CD4-positive, alpha-beta T cell (primary cell): ENCODE measurements at regions not wholly inside any gene's neighbourhood (a gene's known extent, or its start where the extent isn't known, plus 50 kb on each side); places are given as distances from the start of the nearest gene placed in this dataset.
"Not testable (repeated sequence)": the region's sequence is repeated elsewhere in the genome, so short reads cannot be mapped to it uniquely, and the experiment has no call there.

Experiments used
- ATAC-seq: fragments of 200-7000 bp; cut with Tn5 transposase; one replicate; pipeline ENCODE4 v1.10.0; 2022; ENCODE audit warnings: mild to moderate bottlenecking; ENCODE audit not compliant: poor library complexity
- CTCF ChIA-PET: fragments of 350-600 bp; sonication (Branson Sonifier 250); formaldehyde crosslinking; loops from one replicate; lab custom pipeline; 2021; ENCODE audit warnings: antibody characterized with exemption, inconsistent platforms; lab: Charles Lee
- POLR2A ChIA-PET: fragments of 350-600 bp; sonication (Branson Sonifier 250); formaldehyde crosslinking; loops from one replicate; lab custom pipeline; 2021; ENCODE audit warnings: antibody characterized with exemption, inconsistent platforms; lab: Charles Lee
- DNase-seq, 14 experiments: peaks; one replicate each; pipeline ENCODE4 v3.0.0-alpha.2; 2013 to 2020; ENCODE audit warnings: mixed read lengths in 2 of 14
- H3K27ac ChIP-seq, 2 donors: one replicate each; pipeline versions ENCODE4 v1.5.1 to v1.7.0; 2013; ENCODE audit warnings: low read length in 2 of 2, low read depth in 1 of 2, mild to moderate bottlenecking in 1 of 2
- H3K27me3 ChIP-seq, 2 experiments: 1 replicate in 1 of 2; 2 replicates in 1 of 2; pipeline versions ENCODE4 v1.6.1 to v1.7.0; 2013; ENCODE audit warnings: low read length in 2 of 2, control low read depth in 1 of 2, mild to moderate bottlenecking in 1 of 2, moderate library complexity in 1 of 2; ENCODE audit not compliant: insufficient read depth in 2 of 2, control insufficient read depth in 1 of 2
- H3K36me3 ChIP-seq: one replicate; pipeline ENCODE4 v1.6.1; 2013; ENCODE audit warnings: low read length, control low read depth; ENCODE audit not compliant: insufficient read depth
- H3K4me1 ChIP-seq: one replicate; pipeline ENCODE4 v1.6.1; 2013; ENCODE audit warnings: low read length, control low read depth; ENCODE audit not compliant: insufficient read depth
- H3K4me3 ChIP-seq: one replicate; pipeline ENCODE4 v1.5.1; 2013; ENCODE audit warnings: mild to moderate bottlenecking, low read length, moderate library complexity
- H3K9me3 ChIP-seq, 2 experiments: 1 replicate in 1 of 2; 2 replicates in 1 of 2; pipeline versions ENCODE4 v1.6.1 to v1.7.0; 2013; ENCODE audit warnings: low read length in 2 of 2, mild to moderate bottlenecking in 2 of 2, control low read depth in 1 of 2, moderate library complexity in 1 of 2; ENCODE audit not compliant: control insufficient read depth in 1 of 2, insufficient read depth in 1 of 2
- H3K27ac Mint-ChIP-seq: one replicate; pipeline ENCODE4 v1.8.0; 2020; ENCODE audit warnings: mixed read lengths
- H3K27me3 Mint-ChIP-seq: one replicate; pipeline ENCODE4 v1.8.0; 2021; ENCODE audit warnings: mixed read lengths
- H3K36me3 Mint-ChIP-seq: one replicate; pipeline ENCODE4 v1.8.0; 2021; ENCODE audit warnings: low read depth, mixed read lengths
- H3K4me1 Mint-ChIP-seq: one replicate; pipeline ENCODE4 v1.8.0; 2021; ENCODE audit warnings: low read depth, mixed read lengths
- H3K4me3 Mint-ChIP-seq: one replicate; pipeline ENCODE4 v1.8.0; 2020; ENCODE audit warnings: mild to moderate bottlenecking, mixed read lengths
- H3K9me3 Mint-ChIP-seq: one replicate; pipeline ENCODE4 v1.8.0; 2020; ENCODE audit warnings: mixed read lengths
- intact Hi-C, 2 experiments: fragments of 100-400 bp; cut with DNase I in 1 of 2; cut with micrococcal nuclease in 1 of 2; formaldehyde crosslinking; loops; one replicate each; pipeline versions ENCODE4 v1.15.1 to v1.9.0; 2023 to 2025; cut with DNase I, micrococcal nuclease
- TF ChIP-seq, protein P1 (sequence below): fragments of 200-600 bp; IDR thresholded peaks from one replicate; pipeline ENCODE4 v1.8.0; 2022; ENCODE audit warnings: antibody characterized with exemption, mild to moderate bottlenecking

GRCh38 chr6:2599817-2600216, 150.9 kb downstream of the MYLK4 start:
- ChIA-PET CTCF (no interaction called here), POLR2A (no interaction called here)
- H3K27ac Mint-ChIP-seq, result no peak overlapping the region
- peaks cover 9% of the 10 kb centered on the region for H3K27me3 Mint-ChIP-seq
- H3K4me1 Mint-ChIP-seq, result no peaks in the 10 kb centered on the region
- H3K36me3 Mint-ChIP-seq, result no peaks in the 10 kb centered on the region
- Histone ChIP-seq H3K9me3 (peaks cover 0 to 11% of the 10 kb centered on the region in 2 experiments), H3K27me3 (peaks cover 0 to 5% of the 10 kb centered on the region in 2 experiments), H3K27ac (no peak overlapping the region), H3K4me1 (no peaks in the 10 kb centered on the region), H3K4me3 (no peak overlapping the region), H3K36me3 (no peaks in the 10 kb centered on the region)
- intact Hi-C loops, result no loop called here
- TF ChIP-seq, protein P1, sequence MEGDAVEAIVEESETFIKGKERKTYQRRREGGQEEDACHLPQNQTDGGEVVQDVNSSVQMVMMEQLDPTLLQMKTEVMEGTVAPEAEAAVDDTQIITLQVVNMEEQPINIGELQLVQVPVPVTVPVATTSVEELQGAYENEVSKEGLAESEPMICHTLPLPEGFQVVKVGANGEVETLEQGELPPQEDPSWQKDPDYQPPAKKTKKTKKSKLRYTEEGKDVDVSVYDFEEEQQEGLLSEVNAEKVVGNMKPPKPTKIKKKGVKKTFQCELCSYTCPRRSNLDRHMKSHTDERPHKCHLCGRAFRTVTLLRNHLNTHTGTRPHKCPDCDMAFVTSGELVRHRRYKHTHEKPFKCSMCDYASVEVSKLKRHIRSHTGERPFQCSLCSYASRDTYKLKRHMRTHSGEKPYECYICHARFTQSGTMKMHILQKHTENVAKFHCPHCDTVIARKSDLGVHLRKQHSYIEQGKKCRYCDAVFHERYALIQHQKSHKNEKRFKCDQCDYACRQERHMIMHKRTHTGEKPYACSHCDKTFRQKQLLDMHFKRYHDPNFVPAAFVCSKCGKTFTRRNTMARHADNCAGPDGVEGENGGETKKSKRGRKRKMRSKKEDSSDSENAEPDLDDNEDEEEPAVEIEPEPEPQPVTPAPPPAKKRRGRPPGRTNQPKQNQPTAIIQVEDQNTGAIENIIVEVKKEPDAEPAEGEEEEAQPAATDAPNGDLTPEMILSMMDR, result no peak
- ATAC-seq (no peak), DNase-seq (no peak)
- H3K9me3 Mint-ChIP-seq, result no peaks in the 10 kb centered on the region
- no peak overlapping the region for H3K4me3 Mint-ChIP-seq

DNA sequence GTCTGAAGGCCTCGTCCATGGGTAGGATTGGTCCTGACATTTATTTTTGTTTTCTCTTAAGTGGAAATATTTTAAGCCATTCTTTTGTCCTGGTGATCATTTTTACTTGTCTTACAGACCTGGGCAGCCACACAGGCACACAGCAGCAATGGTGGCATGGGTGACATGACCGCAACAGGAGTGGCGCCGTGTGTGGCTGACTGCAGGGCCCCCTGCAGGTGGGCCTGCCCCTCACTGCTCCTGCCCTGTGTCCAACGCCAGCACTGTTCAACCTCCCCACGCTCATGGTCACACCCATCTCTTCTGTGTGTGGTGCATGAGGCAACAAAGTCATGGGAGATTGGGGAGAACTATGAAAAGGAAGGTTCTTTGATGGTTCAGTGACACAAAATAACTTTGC, 151.9 kb downstream of the MYLK4 start:
- ChIA-PET CTCF (no interaction called here), POLR2A (no interaction called here)
- Histone ChIP-seq H3K4me1 (no peaks in the 10 kb centered on the region), H3K27me3 (peaks cover 0 to 5% of the 10 kb centered on the region in 2 experiments), H3K36me3 (no peaks in the 10 kb centered on the region), H3K9me3 (peaks cover 0 to 11% of the 10 kb centered on the region in 2 experiments), H3K4me3 (no peak overlapping the region), H3K27ac (no peak overlapping the region)
- TF ChIP-seq, protein P1, result no peak
- Mint-ChIP-seq H3K9me3 (no peaks in the 10 kb centered on the region), H3K27me3 (peaks cover 9% of the 10 kb centered on the region), H3K4me1 (no peaks in the 10 kb centered on the region), H3K4me3 (no peak overlapping the region), H3K36me3 (no peaks in the 10 kb centered on the region), H3K27ac (no peak overlapping the region)
- ATAC-seq (no peak), DNase-seq (no peak)
- intact Hi-C loops, result no loop called here

DNA sequence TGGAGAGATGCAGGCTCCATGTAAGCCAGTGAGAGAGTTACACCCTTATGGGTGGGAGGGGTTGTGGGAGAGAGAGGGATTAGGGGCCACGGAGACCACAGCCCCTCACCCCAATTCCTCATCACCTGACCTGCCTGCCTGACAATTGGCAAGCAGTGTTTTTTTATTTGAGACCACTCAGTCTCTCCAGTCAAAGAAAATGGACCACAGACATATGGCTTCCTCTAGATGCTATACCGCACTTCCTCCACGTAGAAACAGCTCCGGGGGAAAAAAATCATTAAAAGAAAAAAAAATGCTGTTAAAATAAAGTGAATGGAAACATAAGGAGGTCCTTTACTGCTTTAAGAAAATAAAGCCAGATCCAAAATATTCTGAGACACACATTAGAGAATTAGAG, 152.7 kb downstream of the MYLK4 start:
- no peaks in the 10 kb centered on the region for H3K36me3 Mint-ChIP-seq
- H3K9me3 Mint-ChIP-seq, result no peaks in the 10 kb centered on the region
- CTCF ChIA-PET, result no interaction called here
- H3K27ac ChIP-seq, result no peak overlapping the region
- DNase-seq (no peak), ATAC-seq (no peak)
- H3K27ac Mint-ChIP-seq, result no peak overlapping the region
- no peaks in the 10 kb centered on the region for H3K4me1 Mint-ChIP-seq
- POLR2A ChIA-PET, result no interaction called here
- H3K4me3 ChIP-seq, result no peak overlapping the region
- H3K36me3 ChIP-seq, result no peaks in the 10 kb centered on the region
- H3K4me3 Mint-ChIP-seq, result no peak overlapping the region
- intact Hi-C loops, result no loop called here
- TF ChIP-seq, protein P1, result no peak
- peaks cover 0 to 11% of the 10 kb centered on the region in 2 experiments for H3K9me3 ChIP-seq
- H3K27me3 ChIP-seq, result peaks cover 0 to 5% of the 10 kb centered on the region in 2 experiments
- no peaks in the 10 kb centered on the region for H3K4me1 ChIP-seq
- H3K27me3 Mint-ChIP-seq, result peaks cover 11% of the 10 kb centered on the region

GRCh38 chr6:2597457-2597856, 153.3 kb downstream of the MYLK4 start:
- intact Hi-C loops, H3K27ac Mint-ChIP-seq, H3K4me1 ChIP-seq, H3K4me1 Mint-ChIP-seq, H3K9me3 Mint-ChIP-seq, H3K4me3 ChIP-seq, CTCF ChIA-PET, H3K36me3 ChIP-seq, H3K36me3 Mint-ChIP-seq, H3K4me3 Mint-ChIP-seq, DNase-seq, ATAC-seq, H3K27me3 ChIP-seq, H3K27ac ChIP-seq, POLR2A ChIA-PET: not testable (repeated sequence)
- peaks cover 0 to 11% of the 10 kb centered on the region in 2 experiments for H3K9me3 ChIP-seq
- peaks cover 16% of the 10 kb centered on the region for H3K27me3 Mint-ChIP-seq
